ENCODE measurements at regions not wholly inside any gene's neighbourhood (a gene's known extent, or its start where the extent isn't known, plus 50 kb on each side); places are given as distances from the start of the nearest gene placed in this dataset.
A peak's percentile ranks its signal among the peaks of the same experiment; 100 is the strongest.

- Histone ChIP-seq H3K27me3 (no peaks in the 10 kb centered on the region), H3K36me3 (no peaks in the 10 kb centered on the region), H3K27ac (no peak overlapping the region), H3K4me3 (no peak overlapping the region), H3K4me1 (no peaks in the 10 kb centered on the region), H3K9me3 (no peaks in the 10 kb centered on the region)
- no peak for DNase-seq
- no peak for TF ChIP-seq POLR2A (IDR thresholded peaks at IDR 0.05)
- TF ChIP-seq CTCF (IDR thresholded peaks at IDR 0.05), result peak in 2 of 6 experiments; percentile 25 to 31
Measured at GRCh38 chr1:62926681-62927252, 142.8 kb downstream of the ATG4C start.

GRCh38 chr1:62928885-62929284, 145.0 kb downstream of the ATG4C start:
- H3K4me3 ChIP-seq, result no peak overlapping the region
- TF ChIP-seq CTCF (IDR thresholded peaks at IDR 0.05) (no peak), POLR2A (IDR thresholded peaks at IDR 0.05) (no peak)
- DNase-seq, result no peak
- no peak overlapping the region for H3K27ac ChIP-seq
- no peaks in the 10 kb centered on the region for H3K9me3 ChIP-seq
- no peaks in the 10 kb centered on the region for H3K27me3 ChIP-seq
- H3K36me3 ChIP-seq, result no peaks in the 10 kb centered on the region
- no peaks in the 10 kb centered on the region for H3K4me1 ChIP-seq

- Histone ChIP-seq H3K9me3 (no peaks in the 10 kb centered on the region), H3K4me1 (no peaks in the 10 kb centered on the region), H3K27me3 (no peaks in the 10 kb centered on the region), H3K36me3 (no peaks in the 10 kb centered on the region), H3K27ac (no peak overlapping the region), H3K4me3 (no peak overlapping the region)
- TF ChIP-seq CTCF (IDR thresholded peaks at IDR 0.05) (no peak), POLR2A (IDR thresholded peaks at IDR 0.05) (no peak)
- DNase-seq, result no peak
Measured at GRCh38 chr1:62937634-62938296, 153.8 kb downstream of the ATG4C start.

GRCh38 chr1:62941780-62942179, 157.8 kb downstream of the ATG4C start:
- Histone ChIP-seq H3K36me3 (no peaks in the 10 kb centered on the region), H3K4me3 (no peak overlapping the region), H3K4me1 (no peaks in the 10 kb centered on the region), H3K9me3 (no peaks in the 10 kb centered on the region), H3K27ac (no peak overlapping the region), H3K27me3 (no peaks in the 10 kb centered on the region)
- TF ChIP-seq POLR2A (IDR thresholded peaks at IDR 0.05) (no peak), CTCF (IDR thresholded peaks at IDR 0.05) (no peak)
- DNase-seq, result no peak

GRCh38 chr1:62946511-62946910, 162.6 kb downstream of the ATG4C start:
- Histone ChIP-seq H3K27me3 (no peaks in the 10 kb centered on the region), H3K36me3 (no peaks in the 10 kb centered on the region), H3K9me3 (no peaks in the 10 kb centered on the region), H3K4me3 (no peak overlapping the region), H3K4me1 (no peaks in the 10 kb centered on the region), H3K27ac (peak overlapping the region in 2 of 4 donors; percentile 22 to 44)
- TF ChIP-seq CTCF (IDR thresholded peaks at IDR 0.05), result no peak
- TF ChIP-seq POLR2A (IDR thresholded peaks at IDR 0.05), result no peak
- peak in 1 of 3 donors; percentile 64 for DNase-seq
